RCC 7860 (cell line): ENCODE measurements at regions not wholly inside any gene's neighbourhood (a gene's known extent, or its start where the extent isn't known, plus 50 kb on each side); places are given as distances from the start of the nearest gene placed in this dataset.

Source experiments
- DNase-seq: peaks from one replicate; pipeline ENCODE4 v3.0.0-alpha.2; 2015; ENCODE audit warnings: low spot score
- FAIRE-seq: peaks from 2 replicates; lab custom pipeline; 2012; peaks lifted over from hg19 to GRCh38; lab: Jason Lieb, UNC

GRCh38 chr2:238558456-238559099, 131.9 kb downstream of the ASB1 start:
- FAIRE-seq (no peak), DNase-seq (no peak)

- no peak for DNase-seq
- no peak for FAIRE-seq
Measured at GRCh38 chr2:238560234-238560633, 133.5 kb downstream of the ASB1 start.

- FAIRE-seq (no peak), DNase-seq (no peak)
Measured at GRCh38 chr2:238561230-238561629, 134.5 kb downstream of the ASB1 start.

- FAIRE-seq (no peak), DNase-seq (no peak)
Measured at GRCh38 chr2:238562446-238562845, 135.7 kb downstream of the ASB1 start.

GRCh38 chr2:238563551-238563950, 136.8 kb downstream of the ASB1 start:
- FAIRE-seq (no peak), DNase-seq (no peak)

- DNase-seq (no peak), FAIRE-seq (no peak)
Measured at GRCh38 chr2:238564286-238564920, 137.7 kb downstream of the ASB1 start.

- FAIRE-seq = no peak
- DNase-seq = no peak
Measured at GRCh38 chr2:238565031-238565430, 138.3 kb downstream of the ASB1 start.

GRCh38 chr2:238566001-238566645, 139.4 kb downstream of the ASB1 start:
- FAIRE-seq (no peak), DNase-seq (no peak)

GRCh38 chr2:238567067-238567855, 140.5 kb downstream of the ASB1 start:
- DNase-seq (no peak), FAIRE-seq (no peak)

- FAIRE-seq = no peak
- DNase-seq = no peak
Measured at GRCh38 chr2:238567996-238568395, 141.3 kb downstream of the ASB1 start.

- FAIRE-seq (no peak), DNase-seq (no peak)
Measured at GRCh38 chr2:238568455-238569440, 142.0 kb downstream of the ASB1 start.

- DNase-seq (no peak), FAIRE-seq (no peak)
Measured at GRCh38 chr2:238569507-238570195, 142.9 kb downstream of the ASB1 start.

- FAIRE-seq = no peak
Measured at GRCh38 chr2:238570391-238570790, 143.7 kb downstream of the ASB1 start.

GRCh38 chr2:238570926-238571325, 144.2 kb downstream of the ASB1 start:
- DNase-seq = no peak
- FAIRE-seq = no peak

More at GRCh38 chr2:238570391-238570790, 143.7 kb downstream of the ASB1 start:
- no peak for DNase-seq

- FAIRE-seq (no peak), DNase-seq (no peak)
Measured at GRCh38 chr2:238571661-238572372, 145.1 kb downstream of the ASB1 start.

GRCh38 chr2:238573065-238573778, 146.5 kb downstream of the ASB1 start:
- DNase-seq (no peak), FAIRE-seq (no peak)

- DNase-seq = no peak
- FAIRE-seq = no peak
Measured at GRCh38 chr2:238573916-238574315, 147.2 kb downstream of the ASB1 start.

GRCh38 chr2:238574490-238575271, 148.0 kb downstream of the ASB1 start:
- DNase-seq (no peak), FAIRE-seq (no peak)
